ENCODE measurements at regions not wholly inside any gene's neighbourhood (a gene's known extent, or its start where the extent isn't known, plus 50 kb on each side); places are given as distances from the start of the nearest gene placed in this dataset.

GRCh38 chr12:88756153-88756552 is 175.9 kb upstream of the KITLG start:
- TF ChIP-seq CTCF (optimal IDR thresholded peaks at IDR 0.05 in 1 of 3, IDR thresholded peaks at IDR 0.05 in 1 of 3, conservative IDR thresholded peaks at IDR 0.05 in 1 of 3; ENCODE audit: extremely low read depth in 1 of 3, insufficient read depth in 2 of 3, low read length in 3 of 3) (no peak), EZH2 (IDR thresholded peaks at IDR 0.05; ENCODE audit: low read length) (no peak)
